GM12875 (cell line): ENCODE measurements at regions not wholly inside any gene's neighbourhood (a gene's known extent, or its start where the extent isn't known, plus 50 kb on each side); places are given as distances from the start of the nearest gene placed in this dataset.

Source experiments
- H3K4me3 ChIP-seq: one replicate; pipeline ENCODE4 v1.5.1; 2011; ENCODE audit warnings: low read depth, low read length, control low read depth
- TF ChIP-seq, protein P1 (sequence below): IDR thresholded peaks from 2 replicates; pipeline ENCODE4 v1.5.1; 2011; ENCODE audit warnings: low read depth, mild to moderate bottlenecking, control low read depth, inconsistent platforms, low read length, moderate library complexity, borderline replicate concordance; ENCODE audit not compliant: insufficient read depth

DNA sequence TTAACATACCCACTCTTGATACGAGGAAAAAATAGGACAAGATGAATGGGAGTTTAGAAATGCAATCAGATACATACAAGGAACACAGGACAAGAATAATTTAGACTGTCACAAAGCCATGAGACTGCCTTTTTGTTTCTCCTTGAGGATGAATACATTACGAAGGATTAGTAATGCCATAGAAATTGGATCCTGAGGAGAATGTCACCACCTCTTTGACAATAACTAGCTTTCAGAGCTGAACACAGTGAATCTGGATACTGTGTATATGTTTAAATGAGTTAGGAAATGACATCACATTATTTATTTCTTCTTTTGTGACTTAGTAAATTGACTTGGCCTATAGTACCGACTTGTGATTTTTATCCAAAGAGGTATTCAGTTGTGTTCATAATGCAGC is 596.3 kb upstream of the CNTNAP2 start:
- H3K4me3 ChIP-seq, result no peak overlapping the region
- TF ChIP-seq, protein P1, sequence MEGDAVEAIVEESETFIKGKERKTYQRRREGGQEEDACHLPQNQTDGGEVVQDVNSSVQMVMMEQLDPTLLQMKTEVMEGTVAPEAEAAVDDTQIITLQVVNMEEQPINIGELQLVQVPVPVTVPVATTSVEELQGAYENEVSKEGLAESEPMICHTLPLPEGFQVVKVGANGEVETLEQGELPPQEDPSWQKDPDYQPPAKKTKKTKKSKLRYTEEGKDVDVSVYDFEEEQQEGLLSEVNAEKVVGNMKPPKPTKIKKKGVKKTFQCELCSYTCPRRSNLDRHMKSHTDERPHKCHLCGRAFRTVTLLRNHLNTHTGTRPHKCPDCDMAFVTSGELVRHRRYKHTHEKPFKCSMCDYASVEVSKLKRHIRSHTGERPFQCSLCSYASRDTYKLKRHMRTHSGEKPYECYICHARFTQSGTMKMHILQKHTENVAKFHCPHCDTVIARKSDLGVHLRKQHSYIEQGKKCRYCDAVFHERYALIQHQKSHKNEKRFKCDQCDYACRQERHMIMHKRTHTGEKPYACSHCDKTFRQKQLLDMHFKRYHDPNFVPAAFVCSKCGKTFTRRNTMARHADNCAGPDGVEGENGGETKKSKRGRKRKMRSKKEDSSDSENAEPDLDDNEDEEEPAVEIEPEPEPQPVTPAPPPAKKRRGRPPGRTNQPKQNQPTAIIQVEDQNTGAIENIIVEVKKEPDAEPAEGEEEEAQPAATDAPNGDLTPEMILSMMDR, result no peak

DNA sequence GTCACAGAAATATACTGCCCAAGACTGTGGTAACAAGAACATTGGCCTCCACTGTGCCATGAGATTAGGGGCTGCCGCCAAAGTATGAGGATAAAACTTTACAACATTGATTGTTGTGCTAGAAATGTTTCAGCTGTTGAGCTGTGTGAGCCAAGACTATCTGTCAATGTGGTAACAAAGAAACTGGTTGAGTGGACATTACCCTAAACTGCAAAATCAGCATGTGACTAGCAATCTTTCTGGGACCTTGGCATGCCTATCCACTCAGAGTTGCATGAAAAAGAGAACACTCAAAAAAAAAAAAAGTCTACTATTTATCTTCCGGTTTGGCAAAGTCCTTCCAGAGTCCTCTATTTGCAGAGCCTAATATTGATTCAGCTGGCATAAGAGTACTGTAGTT is 605.6 kb upstream of the CNTNAP2 start:
- H3K4me3 ChIP-seq, result no peak overlapping the region
- TF ChIP-seq, protein P1, result no peak

DNA sequence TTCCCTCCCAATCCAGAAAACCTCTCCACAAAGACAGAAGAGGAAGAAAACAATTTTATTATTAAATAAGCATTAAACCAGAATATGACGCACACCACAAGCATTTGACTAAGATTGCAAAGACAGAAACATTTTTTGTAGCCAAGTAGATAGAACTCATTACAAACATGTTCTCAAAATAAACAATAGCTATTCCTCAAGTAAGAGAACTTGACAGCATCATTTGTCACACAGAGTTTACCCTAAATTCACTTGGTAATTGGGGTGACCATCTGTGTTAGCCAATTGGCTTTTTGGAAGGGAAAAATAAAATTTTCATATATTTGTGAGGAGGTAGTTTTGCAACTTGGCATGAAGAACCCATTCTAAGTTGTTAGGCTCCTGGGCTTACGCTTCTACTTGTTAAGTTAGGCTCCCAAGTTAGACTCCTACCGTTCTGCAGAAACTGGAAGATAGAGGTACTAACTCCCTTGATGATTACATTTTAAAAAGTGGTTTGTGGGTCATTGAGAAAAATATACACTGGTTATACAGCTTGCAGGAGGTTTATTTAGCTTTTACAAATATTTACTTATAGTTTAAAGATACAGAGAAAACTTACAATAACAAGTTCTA is 618.6 kb upstream of the CNTNAP2 start:
- H3K4me3 ChIP-seq, result no peak overlapping the region
- TF ChIP-seq, protein P1, result no peak

DNA sequence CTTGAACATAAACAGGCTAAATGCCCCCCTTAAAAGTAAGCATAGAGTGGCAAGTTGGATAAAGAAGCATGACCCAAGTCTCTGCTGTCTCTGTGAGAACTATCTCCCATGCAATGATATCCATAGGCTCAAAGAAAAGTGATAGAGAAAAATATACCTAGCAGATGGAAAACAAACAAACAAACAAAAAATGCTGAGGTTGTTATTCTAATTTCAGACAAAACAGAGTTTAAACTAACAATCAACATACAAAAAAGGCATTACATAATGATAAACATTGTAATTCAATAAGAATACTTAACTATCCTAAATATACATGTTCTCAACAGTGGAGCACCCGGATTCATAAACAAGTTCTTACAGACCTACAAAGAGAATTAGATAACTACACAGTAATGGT is 626.2 kb upstream of the CNTNAP2 start:
- H3K4me3 ChIP-seq, result no peak overlapping the region
- TF ChIP-seq, protein P1, result no peak

DNA sequence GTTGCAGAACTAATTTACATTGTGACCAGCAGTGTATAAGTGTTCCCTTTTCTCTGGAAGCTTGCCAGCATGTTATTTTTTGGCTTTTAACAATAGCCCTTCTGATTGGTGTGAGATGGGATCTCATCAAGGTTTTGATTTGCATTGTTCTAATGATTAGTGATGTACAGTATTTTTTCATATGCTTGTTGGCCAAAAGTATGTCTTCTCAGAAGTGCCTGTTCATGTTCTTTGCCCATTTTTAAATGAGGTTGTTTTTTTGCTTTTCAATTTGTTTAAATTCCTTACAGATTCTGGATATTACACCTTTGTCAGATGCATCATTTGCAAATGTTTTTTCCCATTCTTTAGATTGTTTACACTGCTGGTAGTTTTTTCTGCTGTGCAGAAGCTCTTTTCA is 627.0 kb upstream of the CNTNAP2 start:
- no peak overlapping the region for H3K4me3 ChIP-seq
- TF ChIP-seq, protein P1, result no peak

DNA sequence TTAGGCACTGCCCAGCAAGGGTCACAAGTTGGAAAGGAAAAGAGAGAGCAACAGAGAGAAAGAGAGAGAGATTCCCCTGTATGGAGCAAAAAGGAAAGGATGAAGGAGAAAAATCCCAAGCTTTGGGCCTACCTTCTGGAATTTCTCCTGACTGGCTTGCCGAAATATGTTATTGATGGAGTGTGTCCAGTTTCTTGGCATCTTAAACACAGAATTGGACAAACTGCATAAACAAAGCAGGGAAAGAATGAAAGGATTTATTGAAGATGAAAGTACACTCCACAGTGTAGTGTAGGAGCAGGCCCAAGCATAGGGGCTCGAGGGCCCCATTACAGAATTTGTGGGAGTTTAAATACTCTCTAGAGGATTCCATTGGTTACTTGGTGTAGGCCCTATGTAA is 627.8 kb upstream of the CNTNAP2 start:
- H3K4me3 ChIP-seq, result no peak overlapping the region
- TF ChIP-seq, protein P1, result no peak

DNA sequence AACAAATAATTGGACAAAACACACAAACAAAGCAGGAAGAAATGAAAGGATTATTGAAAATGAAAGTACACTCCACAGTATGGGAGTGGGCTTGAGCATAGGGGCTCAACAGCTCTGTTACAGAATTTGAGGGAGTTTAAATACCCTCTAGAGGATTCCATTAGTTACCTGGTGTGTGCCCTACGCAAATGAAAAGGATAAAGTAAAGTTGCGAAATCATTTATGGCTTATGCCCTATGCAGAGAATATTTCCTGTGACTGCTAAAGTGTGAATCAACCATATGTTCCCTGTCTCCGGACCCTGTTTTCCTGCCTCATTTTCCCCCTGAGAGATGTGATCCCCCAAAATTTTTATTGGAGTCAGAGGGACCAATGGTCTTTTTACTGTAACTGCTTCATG is 634.6 kb upstream of the CNTNAP2 start:
- TF ChIP-seq, protein P1, result no peak
- H3K4me3 ChIP-seq, result no peak overlapping the region
